ENCODE measurements at regions not wholly inside any gene's neighbourhood (a gene's known extent, or its start where the extent isn't known, plus 50 kb on each side); places are given as distances from the start of the nearest gene placed in this dataset.

DNA sequence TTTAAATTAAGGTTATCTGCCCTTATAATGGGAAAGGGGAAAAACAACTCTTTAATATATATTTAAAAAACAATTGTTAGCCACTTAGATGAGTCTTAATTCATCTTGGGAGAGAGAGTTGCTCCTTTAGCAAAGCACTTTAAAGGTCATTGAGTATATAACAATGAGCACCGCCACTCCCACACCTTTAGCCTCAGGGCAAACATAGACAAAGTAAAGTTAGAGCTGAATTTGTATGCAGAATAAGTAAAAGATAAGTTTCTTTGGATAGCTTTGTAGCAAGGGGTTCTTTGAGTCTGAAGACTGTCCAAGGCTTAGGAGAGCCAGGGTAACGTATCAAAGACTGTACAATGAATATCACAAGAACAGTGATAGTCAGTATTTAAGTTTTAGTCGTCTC, 728.8 kb upstream of the LMO3 start:
- Mint-ChIP-seq H3K27me3 (no peaks in the 10 kb centered on the region), H3K36me3 (no peaks in the 10 kb centered on the region), H3K4me3 (no peak overlapping the region), H3K9me3 (peaks cover 0 to 12% (median 4%) of the 10 kb centered on the region in 8 donors), H3K4me1 (no peaks in the 10 kb centered on the region), H3K27ac (no peak overlapping the region)
- Histone ChIP-seq H3K4me3 (ENCODE audit: low read length in 2 of 2) (no peak overlapping the region), H3K27ac (ENCODE audit: low read depth, low read length) (no peak overlapping the region), H3K9me3 (ENCODE audit: control insufficient read depth in 1 of 2, low read length in 2 of 2) (no peaks in the 10 kb centered on the region), H3K4me1 (ENCODE audit: insufficient read depth, low read length) (no peaks in the 10 kb centered on the region), H3K27me3 (ENCODE audit: insufficient read depth, low read length) (no peaks in the 10 kb centered on the region), H3K36me3 (ENCODE audit: insufficient read depth, low read length) (no peaks in the 10 kb centered on the region)
- CTCF ChIA-PET (ENCODE audit: partially characterized antibody): interaction anchor here (1.1 kb wide), 1 partner anchor 11 kb away, joined by 5 read pairs; no protein-coding TSS in a partner anchor
- intact Hi-C loops (cut with micrococcal nuclease): no loop called here
- POLR2A ChIA-PET (ENCODE audit: partially characterized antibody): no interaction called here
- DNase-seq: no peak

DNA sequence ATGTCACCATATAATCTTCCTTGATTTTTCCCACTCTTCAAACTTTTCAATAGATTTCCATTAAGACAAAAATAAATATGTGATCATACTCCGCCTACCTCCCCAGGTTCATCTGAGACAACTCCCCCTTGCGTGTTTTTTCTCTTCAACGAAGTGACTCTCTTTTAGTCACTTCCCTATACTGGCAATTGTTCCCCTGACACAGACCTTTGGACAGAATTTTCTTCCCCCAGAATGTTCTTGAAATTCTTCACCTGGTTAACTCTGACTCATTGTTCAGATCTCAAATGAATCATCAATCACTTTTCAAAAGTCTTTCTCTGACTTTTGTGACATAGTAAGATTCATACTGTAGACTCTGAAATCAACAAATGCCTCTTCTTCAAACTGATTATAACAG, 727.3 kb upstream of the LMO3 start:
- ChIA-PET CTCF (ENCODE audit: partially characterized antibody) (no interaction called here), POLR2A (ENCODE audit: partially characterized antibody) (no interaction called here)
- Mint-ChIP-seq H3K9me3 (peaks cover 0 to 8% (median 5%) of the 10 kb centered on the region in 8 donors), H3K27me3 (no peaks in the 10 kb centered on the region), H3K36me3 (no peaks in the 10 kb centered on the region), H3K4me3 (no peak overlapping the region), H3K4me1 (no peaks in the 10 kb centered on the region), H3K27ac (no peak overlapping the region)
- intact Hi-C loops (cut with micrococcal nuclease): no loop called here
- no peak for DNase-seq
- Histone ChIP-seq H3K9me3 (ENCODE audit: control insufficient read depth in 1 of 2, low read length in 2 of 2) (no peaks in the 10 kb centered on the region), H3K27ac (ENCODE audit: low read depth, low read length) (no peak overlapping the region), H3K27me3 (ENCODE audit: insufficient read depth, low read length) (no peaks in the 10 kb centered on the region), H3K4me1 (ENCODE audit: insufficient read depth, low read length) (no peaks in the 10 kb centered on the region), H3K4me3 (ENCODE audit: low read length in 2 of 2) (no peak overlapping the region), H3K36me3 (ENCODE audit: insufficient read depth, low read length) (no peaks in the 10 kb centered on the region)

DNA sequence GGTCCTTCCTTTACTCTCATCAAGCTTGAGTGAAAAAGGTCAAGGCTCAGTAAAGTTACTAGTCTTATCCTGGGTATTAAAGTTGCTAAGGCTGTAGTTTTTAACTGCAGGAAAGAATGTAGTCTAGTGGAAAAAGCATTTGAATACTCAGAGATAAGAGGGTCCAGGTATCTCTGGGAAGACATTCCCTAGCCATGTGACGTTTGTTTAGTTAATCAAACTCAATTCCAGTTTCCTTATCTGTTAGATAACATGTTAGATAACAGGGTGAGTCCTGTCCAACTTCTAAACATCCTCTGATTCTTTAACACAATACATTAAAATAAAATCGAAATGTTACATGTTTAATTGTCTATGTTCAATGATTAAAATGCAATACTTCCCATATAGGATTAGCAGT, 720.7 kb upstream of the LMO3 start:
- Histone ChIP-seq H3K36me3 (ENCODE audit: insufficient read depth, low read length) (no peaks in the 10 kb centered on the region), H3K4me3 (ENCODE audit: low read length in 2 of 2) (no peak overlapping the region), H3K27ac (ENCODE audit: low read depth, low read length) (no peak overlapping the region), H3K4me1 (ENCODE audit: insufficient read depth, low read length) (no peaks in the 10 kb centered on the region), H3K27me3 (ENCODE audit: insufficient read depth, low read length) (no peaks in the 10 kb centered on the region), H3K9me3 (ENCODE audit: control insufficient read depth in 1 of 2, low read length in 2 of 2) (no peaks in the 10 kb centered on the region)
- no peaks in the 10 kb centered on the region for H3K4me1 Mint-ChIP-seq
- no peaks in the 10 kb centered on the region for H3K36me3 Mint-ChIP-seq
- H3K9me3 Mint-ChIP-seq: peaks cover 0 to 4% (median 2%) of the 10 kb centered on the region in 8 donors
- H3K27ac Mint-ChIP-seq: no peak overlapping the region
- H3K27me3 Mint-ChIP-seq: no peaks in the 10 kb centered on the region
- POLR2A ChIA-PET (ENCODE audit: partially characterized antibody): no interaction called here
- intact Hi-C loops (cut with micrococcal nuclease): no loop called here
- CTCF ChIA-PET (ENCODE audit: partially characterized antibody): no interaction called here
- no peak for DNase-seq
- no peak overlapping the region for H3K4me3 Mint-ChIP-seq

DNA sequence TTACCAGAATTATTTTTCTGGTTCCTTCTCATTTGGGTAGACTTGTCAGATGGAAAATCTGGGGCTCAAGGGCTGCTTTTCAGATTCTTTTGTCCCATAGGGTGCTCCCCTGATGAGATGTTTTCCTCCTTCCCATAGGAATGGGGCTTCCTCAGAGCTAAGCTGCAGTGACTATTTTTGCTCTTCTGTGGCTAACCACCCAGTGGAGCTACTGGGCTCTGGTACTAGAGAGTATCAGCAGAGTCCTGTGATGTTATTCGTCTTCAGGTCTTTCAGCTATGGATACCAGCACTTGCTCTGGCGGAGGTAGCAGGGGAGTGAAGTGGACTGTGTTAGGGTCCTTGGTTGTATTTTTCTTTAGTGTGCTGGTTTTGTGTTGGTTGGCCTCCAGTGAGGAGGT, 716.1 kb upstream of the LMO3 start:
- CTCF ChIA-PET (ENCODE audit: partially characterized antibody): no interaction called here
- intact Hi-C loops (cut with micrococcal nuclease): no loop called here
- H3K27me3 Mint-ChIP-seq: no peaks in the 10 kb centered on the region
- H3K36me3 Mint-ChIP-seq: no peaks in the 10 kb centered on the region
- Histone ChIP-seq H3K9me3 (ENCODE audit: control insufficient read depth in 1 of 2, low read length in 2 of 2) (no peaks in the 10 kb centered on the region), H3K4me3 (ENCODE audit: low read length in 2 of 2) (no peak overlapping the region), H3K27me3 (ENCODE audit: insufficient read depth, low read length) (no peaks in the 10 kb centered on the region), H3K27ac (ENCODE audit: low read depth, low read length) (no peak overlapping the region), H3K4me1 (ENCODE audit: insufficient read depth, low read length) (no peaks in the 10 kb centered on the region), H3K36me3 (ENCODE audit: insufficient read depth, low read length) (no peaks in the 10 kb centered on the region)
- POLR2A ChIA-PET (ENCODE audit: partially characterized antibody): no interaction called here
- H3K27ac Mint-ChIP-seq: no peak overlapping the region
- H3K9me3 Mint-ChIP-seq: peaks cover 2 to 22% (median 9%) of the 10 kb centered on the region in 8 donors
- DNase-seq: no peak
- H3K4me1 Mint-ChIP-seq: no peaks in the 10 kb centered on the region
- no peak overlapping the region for H3K4me3 Mint-ChIP-seq

DNA sequence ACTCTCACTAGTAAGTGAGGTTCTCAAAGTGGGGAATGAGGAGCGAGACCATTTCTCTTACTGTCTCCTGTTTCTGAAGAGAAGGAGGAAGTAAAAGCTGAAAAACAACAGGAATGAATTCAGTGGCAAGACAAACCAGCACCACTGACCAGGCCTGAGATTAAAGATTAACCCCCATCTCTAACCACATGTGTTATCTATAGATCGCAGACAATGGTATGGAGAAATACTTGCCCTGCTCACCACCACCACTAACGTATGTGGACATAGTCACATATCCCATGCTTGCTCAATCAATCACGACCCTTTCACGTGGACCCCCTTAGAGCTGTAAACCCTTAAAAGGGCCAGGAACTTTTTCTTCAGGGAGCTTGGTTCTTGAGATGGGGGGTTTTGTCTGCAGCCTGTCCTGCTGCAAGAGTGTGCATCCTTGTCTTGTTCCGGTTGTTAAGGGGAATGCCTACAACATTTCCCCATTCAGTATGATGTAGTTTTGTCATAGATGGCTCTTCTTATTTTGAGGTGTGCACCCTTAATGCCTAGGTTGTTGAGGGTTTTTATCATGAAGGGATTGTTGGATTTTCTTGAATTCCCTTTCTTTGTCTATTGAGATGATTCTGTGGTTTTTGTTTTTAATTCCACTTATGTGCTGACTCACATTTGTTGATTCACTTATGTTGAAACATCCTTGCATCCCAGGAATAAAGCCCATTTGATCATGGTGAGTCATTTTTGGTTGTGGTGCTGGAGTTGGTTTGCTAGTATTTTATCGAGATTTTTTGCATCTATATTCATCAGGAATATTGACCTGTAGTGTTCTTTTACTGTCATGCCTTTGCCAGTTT, 698.8 kb upstream of the LMO3 start:
- no peaks in the 10 kb centered on the region for H3K4me1 ChIP-seq (ENCODE audit: insufficient read depth, low read length)
- no peaks in the 10 kb centered on the region for H3K36me3 ChIP-seq (ENCODE audit: insufficient read depth, low read length)
- H3K9me3 Mint-ChIP-seq: peaks cover 7 to 43% (median 24%) of the 10 kb centered on the region in 8 donors
- H3K27ac ChIP-seq (ENCODE audit: low read depth, low read length): no peak overlapping the region
- no peaks in the 10 kb centered on the region for H3K4me1 Mint-ChIP-seq
- H3K27me3 ChIP-seq (ENCODE audit: insufficient read depth, low read length): no peaks in the 10 kb centered on the region
- H3K4me3 Mint-ChIP-seq: no peak overlapping the region
- ChIA-PET POLR2A (ENCODE audit: partially characterized antibody) (no interaction called here), CTCF (ENCODE audit: partially characterized antibody) (no interaction called here)
- intact Hi-C loops (cut with micrococcal nuclease): no loop called here
- H3K9me3 ChIP-seq (ENCODE audit: control insufficient read depth in 1 of 2, low read length in 2 of 2): no peaks in the 10 kb centered on the region
- H3K36me3 Mint-ChIP-seq: no peaks in the 10 kb centered on the region
- H3K4me3 ChIP-seq (ENCODE audit: low read length in 2 of 2): no peak overlapping the region
- DNase-seq: no peak
- H3K27ac Mint-ChIP-seq: no peak overlapping the region
- H3K27me3 Mint-ChIP-seq: no peaks in the 10 kb centered on the region

DNA sequence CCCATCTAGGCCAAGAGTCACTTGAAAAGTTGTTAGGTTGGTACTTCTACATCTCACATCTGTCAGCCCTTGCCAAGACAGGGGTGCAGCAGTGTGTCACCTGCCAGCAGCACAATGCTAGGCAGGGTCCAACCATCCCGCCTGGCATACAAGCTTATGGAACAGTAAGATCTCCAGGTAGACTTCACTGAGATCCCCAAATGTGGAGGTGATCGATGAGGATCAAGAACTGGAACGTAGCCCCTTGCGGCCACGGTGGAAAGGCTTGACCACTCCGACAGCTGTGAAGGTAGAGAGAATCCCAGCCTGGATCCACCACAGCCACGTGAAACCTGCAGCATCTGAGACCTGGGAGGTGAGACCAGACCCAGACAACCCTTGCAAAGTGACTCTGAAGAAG, 696.0 kb upstream of the LMO3 start:
- no peaks in the 10 kb centered on the region for H3K36me3 ChIP-seq (ENCODE audit: insufficient read depth, low read length)
- Mint-ChIP-seq H3K9me3 (peaks cover 7 to 42% (median 24%) of the 10 kb centered on the region in 8 donors), H3K4me3 (no peak overlapping the region), H3K36me3 (no peaks in the 10 kb centered on the region), H3K4me1 (no peaks in the 10 kb centered on the region), H3K27me3 (no peaks in the 10 kb centered on the region), H3K27ac (no peak overlapping the region)
- H3K4me3 ChIP-seq (ENCODE audit: low read length in 2 of 2): no peak overlapping the region
- no peaks in the 10 kb centered on the region for H3K27me3 ChIP-seq (ENCODE audit: insufficient read depth, low read length)
- intact Hi-C loops (cut with micrococcal nuclease): no loop called here
- no peaks in the 10 kb centered on the region for H3K4me1 ChIP-seq (ENCODE audit: insufficient read depth, low read length)
- no peak for DNase-seq
- H3K27ac ChIP-seq (ENCODE audit: low read depth, low read length): no peak overlapping the region
- POLR2A ChIA-PET (ENCODE audit: partially characterized antibody): no interaction called here
- peaks cover 0 to 5% of the 10 kb centered on the region in 2 donors for H3K9me3 ChIP-seq (ENCODE audit: control insufficient read depth in 1 of 2, low read length in 2 of 2)
- CTCF ChIA-PET (ENCODE audit: partially characterized antibody): no interaction called here

DNA sequence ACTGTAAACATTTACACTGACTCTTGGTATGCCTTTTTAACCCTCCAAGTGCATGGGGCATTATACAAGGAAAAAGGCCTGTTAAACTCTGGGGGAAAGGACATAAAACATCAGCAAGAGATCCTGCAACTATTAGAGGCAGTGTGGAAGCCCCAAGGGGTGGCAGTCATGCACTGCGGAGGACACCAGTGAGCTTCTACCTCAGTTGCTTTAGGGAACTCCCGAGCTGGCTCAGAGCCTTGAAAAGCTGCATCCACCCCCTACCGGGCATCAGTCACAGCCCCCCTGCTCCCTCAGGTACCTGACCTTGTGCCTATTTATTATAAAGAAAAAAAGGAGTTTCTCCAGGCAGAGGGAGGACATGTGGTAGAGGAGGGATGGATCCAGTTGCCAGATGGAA, 695.6 kb upstream of the LMO3 start:
- H3K36me3 ChIP-seq (ENCODE audit: insufficient read depth, low read length): no peaks in the 10 kb centered on the region
- no peak for DNase-seq
- no peaks in the 10 kb centered on the region for H3K4me1 ChIP-seq (ENCODE audit: insufficient read depth, low read length)
- no peak overlapping the region for H3K4me3 Mint-ChIP-seq
- intact Hi-C loops (cut with micrococcal nuclease): no loop called here
- H3K27me3 Mint-ChIP-seq: no peaks in the 10 kb centered on the region
- H3K27ac Mint-ChIP-seq: no peak overlapping the region
- H3K27me3 ChIP-seq (ENCODE audit: insufficient read depth, low read length): no peaks in the 10 kb centered on the region
- H3K27ac ChIP-seq (ENCODE audit: low read depth, low read length): no peak overlapping the region
- H3K4me1 Mint-ChIP-seq: no peaks in the 10 kb centered on the region
- H3K9me3 Mint-ChIP-seq: peaks cover 7 to 43% (median 24%) of the 10 kb centered on the region in 8 donors
- H3K36me3 Mint-ChIP-seq: no peaks in the 10 kb centered on the region
- POLR2A ChIA-PET (ENCODE audit: partially characterized antibody): no interaction called here
- CTCF ChIA-PET (ENCODE audit: partially characterized antibody): no interaction called here
- no peak overlapping the region for H3K4me3 ChIP-seq (ENCODE audit: low read length in 2 of 2)
- peaks cover 0 to 8% of the 10 kb centered on the region in 2 donors for H3K9me3 ChIP-seq (ENCODE audit: control insufficient read depth in 1 of 2, low read length in 2 of 2)

All from CD4-positive, alpha-beta memory T cell (primary cell).